MCF 10A (cell line): ENCODE measurements at regions not wholly inside any gene's neighbourhood (a gene's known extent, or its start where the extent isn't known, plus 50 kb on each side); places are given as distances from the start of the nearest gene placed in this dataset.

Source experiments
- BruUV-seq: library from RNA; stranded (reverse); fragments of 400-500 nt; replicated peaks from 2 replicates; lab custom pipeline; 2021; lab: Mats Ljungman, UMichigan
- CTCF ChIA-PET: fragments of 300-600 bp; sonication (Branson Sonifier 250); formaldehyde crosslinking; extraction: SDS; loops from one replicate; lab custom pipeline; 2021; ENCODE audit warnings: antibody characterized with exemption, inconsistent platforms; lab: Yijun Ruan, JAX
- POLR2A ChIA-PET: fragments of 300-600, 350-650 bp; sonication (Branson Sonifier 250); formaldehyde crosslinking; extraction: SDS; loops from one replicate; lab custom pipeline; 2020; ENCODE audit warnings: antibody characterized with exemption, inconsistent platforms; lab: Yijun Ruan, JAX
- DNase-seq: peaks from one replicate; pipeline ENCODE4 v3.0.0-alpha.2; 2018; ENCODE audit not compliant: unreplicated experiment
- H3K27ac Mint-ChIP-seq: one replicate; pipeline ENCODE4 v1.8.0; 2022; ENCODE audit warnings: mild to moderate bottlenecking, low read depth, mixed read lengths; ENCODE audit not compliant: unreplicated experiment
- H3K27me3 Mint-ChIP-seq: one replicate; pipeline ENCODE4 v1.8.0; 2022; ENCODE audit warnings: mixed read lengths; ENCODE audit not compliant: insufficient read depth, unreplicated experiment
- H3K36me3 Mint-ChIP-seq: one replicate; pipeline ENCODE4 v1.8.0; 2022; ENCODE audit warnings: mild to moderate bottlenecking, moderate library complexity, mixed read lengths; ENCODE audit not compliant: insufficient read depth, unreplicated experiment
- H3K4me1 Mint-ChIP-seq: one replicate; pipeline ENCODE4 v1.8.0; 2022; ENCODE audit warnings: mixed read lengths; ENCODE audit not compliant: insufficient read depth, unreplicated experiment
- H3K4me3 Mint-ChIP-seq: one replicate; pipeline ENCODE4 v1.8.0; 2022; ENCODE audit warnings: mild to moderate bottlenecking, moderate library complexity, mixed read lengths; ENCODE audit not compliant: unreplicated experiment
- H3K9me3 Mint-ChIP-seq: one replicate; pipeline ENCODE4 v1.8.0; 2022; ENCODE audit warnings: mixed read lengths; ENCODE audit not compliant: unreplicated experiment
- intact Hi-C: fragments of 100-400 bp; cut with micrococcal nuclease; formaldehyde crosslinking; loops from 2 replicates; pipeline ENCODE4 v1.14.1; 2022
- TF ChIP-seq, protein P1 (sequence below): fragments of 200-600 bp; IDR thresholded peaks from one replicate; pipeline ENCODE4 v1.8.0; 2022; ENCODE audit warnings: antibody characterized with exemption, mild to moderate bottlenecking; ENCODE audit not compliant: unreplicated experiment

DNA sequence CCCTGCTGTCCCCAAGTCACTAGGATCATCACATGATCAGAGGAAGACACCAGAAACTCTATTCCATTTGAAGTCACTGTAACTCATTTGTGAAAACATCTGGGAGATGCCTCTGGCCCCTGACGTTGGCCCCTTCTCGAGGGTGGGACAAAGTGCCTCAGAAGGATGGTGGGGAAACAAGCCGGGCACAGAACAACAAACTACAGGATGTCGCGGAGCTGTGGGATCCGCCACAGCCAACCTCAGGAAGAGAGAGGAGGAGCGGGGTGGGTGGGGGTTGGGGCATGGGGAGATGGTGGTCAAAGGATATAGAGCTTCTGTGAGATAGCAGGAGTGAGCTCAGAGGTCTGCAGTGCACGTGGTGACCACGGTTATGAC is 265.6 kb upstream of the TCERG1L start:
- Mint-ChIP-seq H3K27me3 (no peaks in the 10 kb centered on the region), H3K36me3 (peaks cover 6% of the 10 kb centered on the region), H3K4me1 (no peaks in the 10 kb centered on the region), H3K27ac (no peak overlapping the region), H3K9me3 (peaks cover 7% of the 10 kb centered on the region), H3K4me3 (no peak overlapping the region)
- no TSS peak for BruUV-seq
- intact Hi-C loops: no loop called here
- ChIA-PET CTCF (interaction anchor here (0.7 kb wide), 1 partner anchor 116 kb away, joined by 4 read pairs; no protein-coding TSS in a partner anchor), POLR2A (no interaction called here)
- TF ChIP-seq, protein P1, sequence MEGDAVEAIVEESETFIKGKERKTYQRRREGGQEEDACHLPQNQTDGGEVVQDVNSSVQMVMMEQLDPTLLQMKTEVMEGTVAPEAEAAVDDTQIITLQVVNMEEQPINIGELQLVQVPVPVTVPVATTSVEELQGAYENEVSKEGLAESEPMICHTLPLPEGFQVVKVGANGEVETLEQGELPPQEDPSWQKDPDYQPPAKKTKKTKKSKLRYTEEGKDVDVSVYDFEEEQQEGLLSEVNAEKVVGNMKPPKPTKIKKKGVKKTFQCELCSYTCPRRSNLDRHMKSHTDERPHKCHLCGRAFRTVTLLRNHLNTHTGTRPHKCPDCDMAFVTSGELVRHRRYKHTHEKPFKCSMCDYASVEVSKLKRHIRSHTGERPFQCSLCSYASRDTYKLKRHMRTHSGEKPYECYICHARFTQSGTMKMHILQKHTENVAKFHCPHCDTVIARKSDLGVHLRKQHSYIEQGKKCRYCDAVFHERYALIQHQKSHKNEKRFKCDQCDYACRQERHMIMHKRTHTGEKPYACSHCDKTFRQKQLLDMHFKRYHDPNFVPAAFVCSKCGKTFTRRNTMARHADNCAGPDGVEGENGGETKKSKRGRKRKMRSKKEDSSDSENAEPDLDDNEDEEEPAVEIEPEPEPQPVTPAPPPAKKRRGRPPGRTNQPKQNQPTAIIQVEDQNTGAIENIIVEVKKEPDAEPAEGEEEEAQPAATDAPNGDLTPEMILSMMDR: no peak
- no peak for DNase-seq

DNA sequence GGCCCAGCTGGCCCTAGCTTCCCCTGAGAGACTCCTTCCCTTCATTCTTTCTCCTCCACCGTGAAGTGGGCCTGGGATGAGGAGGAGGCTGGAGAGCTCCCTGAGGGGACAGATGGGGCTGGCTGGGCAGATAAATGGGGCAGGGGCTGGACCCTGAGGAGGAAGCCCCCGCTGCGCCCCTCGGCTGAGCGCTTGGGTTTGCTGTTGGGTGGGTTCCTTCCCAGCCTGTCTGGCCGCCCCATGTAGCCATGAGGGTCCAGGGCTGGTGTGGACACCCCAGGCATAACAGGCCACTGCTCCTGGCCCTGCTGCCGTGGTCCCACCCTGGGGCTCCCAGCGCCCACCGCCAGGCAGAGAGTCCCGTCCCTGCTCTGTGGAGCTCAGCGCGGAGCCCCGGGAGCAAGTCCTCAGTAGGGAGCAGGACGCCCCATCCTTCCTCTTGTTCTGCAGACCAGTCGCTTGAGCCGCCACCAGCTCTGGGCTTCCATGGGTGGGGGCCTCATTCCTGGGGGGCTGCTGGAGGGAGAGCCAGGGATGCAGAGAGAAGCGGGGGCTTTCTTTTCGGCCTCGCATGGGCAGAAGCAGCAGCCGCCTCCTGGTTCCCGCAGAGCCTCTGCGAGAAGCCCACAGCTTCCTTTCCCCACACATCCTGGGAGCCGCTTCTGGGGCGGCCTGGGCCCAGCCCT is 266.4 kb upstream of the TCERG1L start:
- Mint-ChIP-seq H3K4me1 (no peaks in the 10 kb centered on the region), H3K27me3 (no peaks in the 10 kb centered on the region), H3K36me3 (peaks cover 6% of the 10 kb centered on the region), H3K27ac (no peak overlapping the region), H3K9me3 (peaks cover 7% of the 10 kb centered on the region), H3K4me3 (no peak overlapping the region)
- TF ChIP-seq, protein P1: no peak
- ChIA-PET CTCF (no interaction called here), POLR2A (no interaction called here)
- DNase-seq: no peak
- no TSS peak for BruUV-seq
- intact Hi-C loops: no loop called here

DNA sequence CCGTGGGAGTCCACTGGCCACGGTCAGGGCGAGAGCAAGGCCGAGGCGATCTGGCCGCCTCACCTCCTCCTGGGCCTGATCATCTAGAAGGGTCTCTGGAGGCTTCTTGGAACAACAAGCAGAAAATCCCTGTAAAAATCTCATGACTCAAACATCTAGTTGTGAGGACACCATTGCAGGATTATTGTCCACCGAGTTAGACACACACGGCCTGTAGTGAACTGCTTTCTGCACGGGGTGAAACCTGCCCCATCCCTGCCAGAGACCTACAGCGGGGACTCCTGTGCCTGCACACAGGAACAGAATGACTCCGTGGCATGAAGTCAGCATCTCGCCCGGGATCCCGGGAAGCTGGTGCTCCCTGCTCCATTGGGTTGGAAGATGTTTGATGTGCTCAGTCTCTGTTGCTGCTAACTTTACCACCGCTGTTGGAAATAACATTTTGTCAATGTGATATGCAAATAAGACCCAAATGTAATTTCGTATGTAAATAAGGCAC is 267.0 kb upstream of the TCERG1L start:
- H3K36me3 Mint-ChIP-seq: peaks cover 6% of the 10 kb centered on the region
- no peaks in the 10 kb centered on the region for H3K27me3 Mint-ChIP-seq
- no peak for DNase-seq
- H3K4me1 Mint-ChIP-seq: no peaks in the 10 kb centered on the region
- BruUV-seq: no TSS peak
- no peak overlapping the region for H3K27ac Mint-ChIP-seq
- intact Hi-C loops: no loop called here
- no peak overlapping the region for H3K4me3 Mint-ChIP-seq
- ChIA-PET POLR2A (no interaction called here), CTCF (no interaction called here)
- TF ChIP-seq, protein P1: no peak
- peaks cover 7% of the 10 kb centered on the region for H3K9me3 Mint-ChIP-seq

DNA sequence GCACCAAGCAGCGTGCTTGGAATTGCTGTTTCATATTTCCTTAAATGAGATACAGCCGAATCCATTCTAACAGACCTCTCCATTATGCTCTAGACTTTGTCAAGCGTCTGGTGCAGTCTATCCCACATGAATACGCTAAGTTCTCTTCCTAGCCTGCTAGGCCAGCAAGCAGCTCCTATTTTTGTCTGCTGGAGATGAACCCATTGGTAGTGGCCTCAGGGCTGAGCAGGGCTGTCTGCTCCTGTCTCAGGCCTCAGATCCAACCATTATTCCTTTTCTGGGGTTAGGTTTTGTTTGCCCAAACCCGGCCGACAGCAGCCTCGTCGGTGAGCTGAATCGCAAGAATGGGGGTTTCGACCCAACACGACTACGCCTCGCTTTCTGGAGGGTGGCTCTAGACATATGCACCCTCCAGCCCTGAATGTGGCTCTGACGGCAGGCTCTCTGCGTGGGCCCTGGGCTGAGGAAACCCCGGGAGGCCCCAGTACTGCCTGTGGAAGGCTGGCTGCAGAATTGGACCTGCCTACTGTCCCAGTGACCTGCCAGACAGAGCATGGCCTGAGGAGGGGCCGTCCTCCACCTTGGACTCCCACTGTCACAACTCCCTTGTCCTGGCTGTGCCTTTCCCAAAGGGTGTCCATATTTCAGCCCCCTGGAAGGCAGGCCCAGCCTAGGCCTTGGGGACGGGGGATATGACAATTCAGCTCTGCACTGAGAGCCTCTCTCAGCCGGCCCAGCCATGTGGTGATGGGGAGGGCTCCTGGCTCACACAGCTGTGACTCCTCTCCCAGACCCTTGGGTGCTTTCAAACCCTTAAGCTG is 267.9 kb upstream of the TCERG1L start:
- BruUV-seq: no TSS peak
- H3K9me3 Mint-ChIP-seq: peaks cover 7% of the 10 kb centered on the region
- no peaks in the 10 kb centered on the region for H3K4me1 Mint-ChIP-seq
- DNase-seq: no peak
- POLR2A ChIA-PET: interaction anchor here (0.6 kb wide), 1 partner anchor 1442 kb away, joined by 3 read pairs; no protein-coding TSS in a partner anchor
- TF ChIP-seq, protein P1: no peak
- H3K27me3 Mint-ChIP-seq: no peaks in the 10 kb centered on the region
- no peak overlapping the region for H3K27ac Mint-ChIP-seq
- intact Hi-C loops: no loop called here
- CTCF ChIA-PET: no interaction called here
- H3K4me3 Mint-ChIP-seq: no peak overlapping the region
- peaks cover 6% of the 10 kb centered on the region for H3K36me3 Mint-ChIP-seq
